Osteocyte (in vitro differentiated cells): ENCODE measurements at regions not wholly inside any gene's neighbourhood (a gene's known extent, or its start where the extent isn't known, plus 50 kb on each side); places are given as distances from the start of the nearest gene placed in this dataset.
"Not testable (repeated sequence)": the region's sequence is repeated elsewhere in the genome, so short reads cannot be mapped to it uniquely, and the experiment has no call there.

Source experiments
- DNase-seq: peaks from one replicate; pipeline ENCODE4 v3.0.0; 2021; ENCODE audit warnings: mixed read lengths; ENCODE audit not compliant: unreplicated experiment; ENCODE audit errors: extremely low spot score
- H3K27ac Mint-ChIP-seq: one replicate; pipeline ENCODE4 v1.8.0; 2021; ENCODE audit warnings: mild to moderate bottlenecking, mixed read lengths; ENCODE audit not compliant: unreplicated experiment
- H3K27me3 Mint-ChIP-seq: one replicate; pipeline ENCODE4 v1.8.0; 2021; ENCODE audit warnings: mixed read lengths; ENCODE audit not compliant: unreplicated experiment
- H3K36me3 Mint-ChIP-seq: one replicate; pipeline ENCODE4 v1.8.0; 2021; ENCODE audit warnings: mixed read lengths; ENCODE audit not compliant: unreplicated experiment
- H3K4me1 Mint-ChIP-seq: one replicate; pipeline ENCODE4 v1.8.0; 2021; ENCODE audit warnings: mixed read lengths; ENCODE audit not compliant: unreplicated experiment
- H3K4me3 Mint-ChIP-seq: one replicate; pipeline ENCODE4 v1.8.0; 2021; ENCODE audit warnings: mild to moderate bottlenecking, moderate library complexity, mixed read lengths; ENCODE audit not compliant: unreplicated experiment
- H3K9me3 Mint-ChIP-seq: one replicate; pipeline ENCODE4 v1.8.0; 2021; ENCODE audit warnings: mixed read lengths; ENCODE audit not compliant: unreplicated experiment
- CTCF ChIP-seq: fragments of 200-600 bp; sonication (generic); IDR thresholded peaks from 2 replicates; pipeline ENCODE4 v1.5.0; 2021; ENCODE audit warnings: antibody characterized with exemption, mild to moderate bottlenecking, moderate library complexity

- no peak for TF ChIP-seq CTCF
- peaks cover 2% of the 10 kb centered on the region for H3K27me3 Mint-ChIP-seq
- no peak for DNase-seq
- no peaks in the 10 kb centered on the region for H3K36me3 Mint-ChIP-seq
- H3K4me1 Mint-ChIP-seq, result peaks cover 8% of the 10 kb centered on the region
- no peak overlapping the region for H3K27ac Mint-ChIP-seq
- no peak overlapping the region for H3K4me3 Mint-ChIP-seq
- peaks cover 1% of the 10 kb centered on the region for H3K9me3 Mint-ChIP-seq
Observed at GRCh38 chr11:122578171-122578825, 77.2 kb upstream of the UBASH3B start.

- H3K9me3 Mint-ChIP-seq, result no peaks in the 10 kb centered on the region
- no peak for TF ChIP-seq CTCF
- no peaks in the 10 kb centered on the region for H3K4me1 Mint-ChIP-seq
- DNase-seq, result no peak
- no peak overlapping the region for H3K4me3 Mint-ChIP-seq
- no peaks in the 10 kb centered on the region for H3K36me3 Mint-ChIP-seq
- H3K27me3 Mint-ChIP-seq, result peaks cover 2% of the 10 kb centered on the region
- H3K27ac Mint-ChIP-seq, result no peak overlapping the region
Observed at GRCh38 chr11:122572592-122572991, 82.9 kb upstream of the UBASH3B start.

- Mint-ChIP-seq H3K4me3 (no peak overlapping the region), H3K4me1 (no peaks in the 10 kb centered on the region), H3K36me3 (no peaks in the 10 kb centered on the region), H3K27me3 (peaks cover 40% of the 10 kb centered on the region), H3K27ac (no peak overlapping the region), H3K9me3 (no peaks in the 10 kb centered on the region)
- no peak for DNase-seq
- TF ChIP-seq CTCF, result no peak
Observed at GRCh38 chr11:122563761-122564160, 91.8 kb upstream of the UBASH3B start.

- no peaks in the 10 kb centered on the region for H3K9me3 Mint-ChIP-seq
- H3K36me3 Mint-ChIP-seq, result no peaks in the 10 kb centered on the region
- H3K27ac Mint-ChIP-seq, result no peak overlapping the region
- no peak overlapping the region for H3K4me3 Mint-ChIP-seq
- H3K27me3 Mint-ChIP-seq, result peaks cover 31% of the 10 kb centered on the region
- no peak for DNase-seq
- no peak for TF ChIP-seq CTCF
- H3K4me1 Mint-ChIP-seq, result no peaks in the 10 kb centered on the region
Observed at GRCh38 chr11:122559734-122560382, 95.7 kb upstream of the UBASH3B start.

GRCh38 chr11:122559218-122559617, 96.3 kb upstream of the UBASH3B start:
- not testable (repeated sequence) for H3K4me3 Mint-ChIP-seq, H3K9me3 Mint-ChIP-seq, H3K36me3 Mint-ChIP-seq

GRCh38 chr11:122557163-122557562, 98.4 kb upstream of the UBASH3B start:
- DNase-seq, H3K4me3 Mint-ChIP-seq, H3K9me3 Mint-ChIP-seq, H3K4me1 Mint-ChIP-seq, H3K36me3 Mint-ChIP-seq, H3K27ac Mint-ChIP-seq: not testable (repeated sequence)
- H3K27me3 Mint-ChIP-seq, result peaks cover 12% of the 10 kb centered on the region

More at GRCh38 chr11:122559218-122559617, 96.3 kb upstream of the UBASH3B start:
- H3K4me1 Mint-ChIP-seq, H3K27ac Mint-ChIP-seq, DNase-seq: not testable (repeated sequence)
- peaks cover 26% of the 10 kb centered on the region for H3K27me3 Mint-ChIP-seq
